Large intestine (tissue), 3 donors: ENCODE measurements at regions not wholly inside any gene's neighbourhood (a gene's known extent, or its start where the extent isn't known, plus 50 kb on each side); places are given as distances from the start of the nearest gene placed in this dataset.
"Not testable (repeated sequence)": the region's sequence is repeated elsewhere in the genome, so short reads cannot be mapped to it uniquely, and the experiment has no call there.

Experiments
- DNase-seq, 2 donors: peaks; one replicate each; pipeline versions ENCODE4 v3.0.0 to v3.0.0-alpha.2; 2013
- H3K27ac ChIP-seq: one replicate; pipeline ENCODE4 v1.5.1; 2013; ENCODE audit warnings: low read length
- H3K27me3 ChIP-seq: 2 replicates; pipeline ENCODE4 v1.6.1; 2013; ENCODE audit warnings: low read length; ENCODE audit not compliant: control insufficient read depth, insufficient read depth
- H3K36me3 ChIP-seq: 2 replicates; pipeline ENCODE4 v1.6.1; 2013; ENCODE audit warnings: low read length; ENCODE audit not compliant: control insufficient read depth, insufficient read depth
- H3K4me1 ChIP-seq: one replicate; pipeline ENCODE4 v1.6.1; 2013; ENCODE audit warnings: low read length; ENCODE audit not compliant: control insufficient read depth, insufficient read depth
- H3K4me3 ChIP-seq: one replicate; pipeline ENCODE4 v1.5.1; 2013; ENCODE audit warnings: low read length
- H3K9me3 ChIP-seq: one replicate; pipeline ENCODE4 v1.6.1; 2013; ENCODE audit warnings: mild to moderate bottlenecking, low read depth, low read length, moderate library complexity; ENCODE audit not compliant: control insufficient read depth
- WGBS: methylation state at CpG from one replicate; pipeline ENCODE4 v1.1.5; 2013; ENCODE audit warnings: low lambda C conversion rate; ENCODE audit not compliant: insufficient coverage; 5-methylcytosine and 5-hydroxymethylcytosine counted together

- Histone ChIP-seq H3K4me3 (no peak overlapping the region), H3K4me1 (no peaks in the 10 kb centered on the region), H3K9me3 (no peaks in the 10 kb centered on the region), H3K27me3 (no peaks in the 10 kb centered on the region), H3K36me3 (no peaks in the 10 kb centered on the region), H3K27ac (no peak overlapping the region)
- DNase-seq: no peak
Observed at GRCh38 chr17:70388326-70388725, 219.0 kb downstream of the KCNJ2 start.

- not testable (repeated sequence) for H3K36me3 ChIP-seq, H3K27me3 ChIP-seq, H3K27ac ChIP-seq, H3K4me3 ChIP-seq, H3K4me1 ChIP-seq, DNase-seq, H3K9me3 ChIP-seq
- 100% methylated on average over 1 of the region's 23 CpGs for WGBS
Observed at GRCh38 chr17:70389232-70389757, 220.0 kb downstream of the KCNJ2 start.

GRCh38 chr17:70390049-70390448, 220.7 kb downstream of the KCNJ2 start:
- Histone ChIP-seq H3K36me3 (no peaks in the 10 kb centered on the region), H3K9me3 (no peaks in the 10 kb centered on the region), H3K4me3 (no peak overlapping the region), H3K4me1 (no peaks in the 10 kb centered on the region), H3K27ac (no peak overlapping the region), H3K27me3 (no peaks in the 10 kb centered on the region)
- no CpG with 5 or more reads among the region's 4 CpGs for WGBS
- no peak for DNase-seq

GRCh38 chr17:70394473-70395232, 225.3 kb downstream of the KCNJ2 start:
- H3K4me3 ChIP-seq: no peak overlapping the region
- WGBS: 83% methylated on average over 1 of the region's 2 CpGs
- H3K36me3 ChIP-seq: no peaks in the 10 kb centered on the region

GRCh38 chr17:70405492-70406220, 236.3 kb downstream of the KCNJ2 start:
- DNase-seq: no peak
- Histone ChIP-seq H3K27me3 (no peaks in the 10 kb centered on the region), H3K36me3 (no peaks in the 10 kb centered on the region), H3K27ac (no peak overlapping the region), H3K9me3 (no peaks in the 10 kb centered on the region), H3K4me3 (no peak overlapping the region), H3K4me1 (no peaks in the 10 kb centered on the region)
- 71% methylated on average over 1 of the region's 1 CpG for WGBS

More at GRCh38 chr17:70394473-70395232, 225.3 kb downstream of the KCNJ2 start:
- no peaks in the 10 kb centered on the region for H3K4me1 ChIP-seq
- no peak for DNase-seq
- no peak overlapping the region for H3K27ac ChIP-seq
- H3K9me3 ChIP-seq: no peaks in the 10 kb centered on the region
- no peaks in the 10 kb centered on the region for H3K27me3 ChIP-seq

- Histone ChIP-seq H3K9me3 (no peaks in the 10 kb centered on the region), H3K4me3 (no peak overlapping the region), H3K27ac (no peak overlapping the region), H3K27me3 (no peaks in the 10 kb centered on the region), H3K36me3 (no peaks in the 10 kb centered on the region), H3K4me1 (no peaks in the 10 kb centered on the region)
- WGBS: 83% methylated on average over 2 of the region's 3 CpGs
- no peak for DNase-seq
Observed at GRCh38 chr17:70407506-70407905, 238.2 kb downstream of the KCNJ2 start.

- no peak for DNase-seq
- no peak overlapping the region for H3K27ac ChIP-seq
- H3K9me3 ChIP-seq: no peaks in the 10 kb centered on the region
- no peaks in the 10 kb centered on the region for H3K4me1 ChIP-seq
- 73% methylated on average over 1 of the region's 1 CpG for WGBS
- no peaks in the 10 kb centered on the region for H3K36me3 ChIP-seq
- H3K4me3 ChIP-seq: no peak overlapping the region
- no peaks in the 10 kb centered on the region for H3K27me3 ChIP-seq
Observed at GRCh38 chr17:70408768-70409167, 239.4 kb downstream of the KCNJ2 start.

GRCh38 chr17:70414300-70414699, 245.0 kb downstream of the KCNJ2 start:
- no peak overlapping the region for H3K27ac ChIP-seq
- no peaks in the 10 kb centered on the region for H3K27me3 ChIP-seq
- H3K36me3 ChIP-seq: no peaks in the 10 kb centered on the region
- no peaks in the 10 kb centered on the region for H3K4me1 ChIP-seq
- no peak for DNase-seq
- no peak overlapping the region for H3K4me3 ChIP-seq
- H3K9me3 ChIP-seq: no peaks in the 10 kb centered on the region
- 44% methylated on average over 2 of the region's 3 CpGs for WGBS

- no CpG with 5 or more reads among the region's 2 CpGs for WGBS
- H3K4me3 ChIP-seq: no peak overlapping the region
- no peak for DNase-seq
Observed at GRCh38 chr17:70420861-70421445, 251.6 kb downstream of the KCNJ2 start.

GRCh38 chr17:70422862-70423261, 253.5 kb downstream of the KCNJ2 start:
- H3K9me3 ChIP-seq: no peaks in the 10 kb centered on the region
- DNase-seq: no peak

More at GRCh38 chr17:70420861-70421445, 251.6 kb downstream of the KCNJ2 start:
- Histone ChIP-seq H3K9me3 (no peaks in the 10 kb centered on the region), H3K36me3 (no peaks in the 10 kb centered on the region), H3K27ac (no peak overlapping the region), H3K4me1 (no peaks in the 10 kb centered on the region), H3K27me3 (no peaks in the 10 kb centered on the region)

More at GRCh38 chr17:70422862-70423261, 253.5 kb downstream of the KCNJ2 start:
- H3K4me3 ChIP-seq: no peak overlapping the region
- H3K4me1 ChIP-seq: no peaks in the 10 kb centered on the region
- no peak overlapping the region for H3K27ac ChIP-seq
- H3K36me3 ChIP-seq: no peaks in the 10 kb centered on the region
- H3K27me3 ChIP-seq: no peaks in the 10 kb centered on the region
